H9 (cell line): ENCODE measurements at regions not wholly inside any gene's neighbourhood (a gene's known extent, or its start where the extent isn't known, plus 50 kb on each side); places are given as distances from the start of the nearest gene placed in this dataset.

Experiments used
- DNase-seq: peaks from one replicate; pipeline ENCODE4 v3.0.0-alpha.2; 2017
- H2AFZ ChIP-seq: one replicate; pipeline ENCODE4 v1.6.1; 2013; ENCODE audit warnings: mild to moderate bottlenecking, low read length, control low read depth, moderate library complexity
- H2AK5ac ChIP-seq: 2 replicates; pipeline ENCODE4 v1.6.1; 2013; ENCODE audit warnings: low read length, control low read depth, mixed read lengths; ENCODE audit not compliant: insufficient read length
- H2BK120ac ChIP-seq: one replicate; pipeline ENCODE4 v1.6.1; 2013; ENCODE audit warnings: low read depth, mild to moderate bottlenecking, low read length, control low read depth, inconsistent platforms; ENCODE audit not compliant: poor library complexity, severe bottlenecking
- H2BK12ac ChIP-seq: 2 replicates; pipeline ENCODE4 v1.6.1; 2013; ENCODE audit warnings: low read length, control low read depth, mixed read lengths, low read depth; ENCODE audit not compliant: insufficient read length
- H2BK15ac ChIP-seq: 2 replicates; pipeline ENCODE4 v1.6.1; 2013; ENCODE audit warnings: low read depth, low read length, control low read depth
- H2BK20ac ChIP-seq: one replicate; pipeline ENCODE4 v1.6.1; 2013; ENCODE audit warnings: low read depth, mild to moderate bottlenecking, low read length, control low read depth, inconsistent platforms; ENCODE audit not compliant: poor library complexity, severe bottlenecking
- H2BK5ac ChIP-seq: 2 replicates; pipeline ENCODE4 v1.6.1; 2013; ENCODE audit warnings: low read length, control low read depth, mixed read lengths; ENCODE audit not compliant: insufficient read length
- H3K14ac ChIP-seq: 2 replicates; pipeline ENCODE4 v1.6.1; 2013; ENCODE audit warnings: low read length, control low read depth; ENCODE audit not compliant: insufficient read depth
- H3K18ac ChIP-seq: 2 replicates; pipeline ENCODE4 v1.6.1; 2013; ENCODE audit warnings: low read depth, mild to moderate bottlenecking, mixed read lengths, low read length, control low read depth; ENCODE audit not compliant: insufficient read length
- H3K23ac ChIP-seq: 2 replicates; pipeline ENCODE4 v1.6.1; 2013; ENCODE audit warnings: low read length, control low read depth, mixed read lengths, low read depth; ENCODE audit not compliant: insufficient read length
- H3K23me2 ChIP-seq: 2 replicates; pipeline ENCODE4 v1.6.1; 2013; ENCODE audit warnings: low read depth, mild to moderate bottlenecking, mixed read lengths, low read length, control low read depth; ENCODE audit not compliant: insufficient read length, poor library complexity, severe bottlenecking
- H3K27ac ChIP-seq: 2 replicates; pipeline ENCODE4 v1.5.1; 2013; ENCODE audit warnings: low read length, control low read depth, mixed read lengths, low read depth; ENCODE audit not compliant: insufficient read length
- H3K27me3 ChIP-seq: 2 replicates; pipeline ENCODE4 v1.6.1; 2013; ENCODE audit warnings: low read length, control low read depth, inconsistent platforms; ENCODE audit not compliant: insufficient read depth
- H3K4ac ChIP-seq: 2 replicates; pipeline ENCODE4 v1.6.1; 2013; ENCODE audit warnings: low read depth, mild to moderate bottlenecking, control low read depth, inconsistent platforms, low read length, moderate library complexity
- H3K4me1 ChIP-seq: 2 replicates; pipeline ENCODE4 v1.6.1; 2013; ENCODE audit warnings: low read length, control low read depth, inconsistent platforms; ENCODE audit not compliant: insufficient read depth
- H3K4me2 ChIP-seq: 2 replicates; pipeline ENCODE4 v1.6.1; 2013; ENCODE audit warnings: low read length, control low read depth, mixed read lengths; ENCODE audit not compliant: insufficient read length, insufficient read depth
- H3K56ac ChIP-seq: 2 replicates; pipeline ENCODE4 v1.6.1; 2013; ENCODE audit warnings: low read depth, mild to moderate bottlenecking, mixed read lengths, low read length, control low read depth; ENCODE audit not compliant: insufficient read length
- H3K79me1 ChIP-seq: 2 replicates; pipeline ENCODE4 v1.6.1; 2013; ENCODE audit warnings: low read depth, mild to moderate bottlenecking, moderate library complexity, low read length, control low read depth, inconsistent platforms; ENCODE audit not compliant: insufficient read depth, poor library complexity, severe bottlenecking
- H3K79me2 ChIP-seq: 2 replicates; pipeline ENCODE4 v1.6.1; 2013; ENCODE audit warnings: low read length, control low read depth, inconsistent platforms; ENCODE audit not compliant: insufficient read depth
- H3K9ac ChIP-seq: 2 replicates; pipeline ENCODE4 v1.6.1; 2013; ENCODE audit warnings: low read length, control low read depth, mixed read lengths; ENCODE audit not compliant: insufficient read length; ENCODE audit errors: extremely low read depth
- H3K9me3 ChIP-seq: one replicate; pipeline ENCODE4 v1.6.1; 2013; ENCODE audit warnings: low read depth, low read length, inconsistent platforms; ENCODE audit not compliant: control insufficient read depth
- H3T11ph ChIP-seq: one replicate; pipeline ENCODE4 v1.6.1; 2013; ENCODE audit warnings: mild to moderate bottlenecking, low read length, control low read depth, inconsistent platforms
- H4K20me1 ChIP-seq: one replicate; pipeline ENCODE4 v1.6.1; 2013; ENCODE audit not compliant: control insufficient read depth, insufficient read length, insufficient read depth
- H4K5ac ChIP-seq: 2 replicates; pipeline ENCODE4 v1.6.1; 2013; ENCODE audit warnings: low read depth, mild to moderate bottlenecking, mixed read lengths, low read length, control low read depth; ENCODE audit not compliant: insufficient read length
- H4K8ac ChIP-seq: replicated peaks from 2 replicates; pipeline ENCODE4 v1.6.1; 2013; ENCODE audit warnings: low read length, control low read depth, mixed read lengths, low read depth; ENCODE audit not compliant: insufficient read length
- H4K91ac ChIP-seq: 2 replicates; pipeline ENCODE4 v1.6.1; 2013; ENCODE audit warnings: low read depth, mild to moderate bottlenecking, moderate library complexity, mixed read lengths, low read length, control low read depth; ENCODE audit not compliant: insufficient read length
- H3K27ac Mint-ChIP-seq, 3 experiments: 2 replicates in 2 of 3; 3 replicates in 1 of 3; pipeline ENCODE4 v1.8.0; 2020 to 2021; ENCODE audit warnings: mixed read lengths in 3 of 3, mild to moderate bottlenecking in 1 of 3, moderate library complexity in 1 of 3
- H3K27me3 Mint-ChIP-seq: 2 replicates; pipeline ENCODE4 v1.8.0; 2021; ENCODE audit warnings: low read depth, mild to moderate bottlenecking, moderate library complexity, mixed read lengths
- H3K36me3 Mint-ChIP-seq, 3 experiments: 2 replicates in 2 of 3; 3 replicates in 1 of 3; pipeline ENCODE4 v1.8.0; 2020 to 2021; ENCODE audit warnings: low read depth in 3 of 3, mixed read lengths in 3 of 3; ENCODE audit not compliant: insufficient read depth in 1 of 3
- H3K4me1 Mint-ChIP-seq, 2 experiments: 2 replicates each; pipeline ENCODE4 v1.8.0; 2020; ENCODE audit warnings: mixed read lengths in 2 of 2
- H3K4me3 Mint-ChIP-seq, 2 experiments: 2 replicates in 1 of 2; 3 replicates in 1 of 2; pipeline ENCODE4 v1.8.0; 2020 to 2021; ENCODE audit warnings: mild to moderate bottlenecking in 2 of 2, mixed read lengths in 2 of 2, moderate library complexity in 1 of 2
- H3K9me3 Mint-ChIP-seq, 2 experiments: 2 replicates in 1 of 2; 3 replicates in 1 of 2; pipeline ENCODE4 v1.8.0; 2020; ENCODE audit warnings: mild to moderate bottlenecking in 2 of 2, mixed read lengths in 2 of 2, moderate library complexity in 1 of 2
- CTCF ChIP-seq: fragments of 200-600 bp; sonication (generic); conservative IDR thresholded peaks from 3 replicates; pipeline ENCODE4 v1.8.0; 2021; ENCODE audit warnings: antibody characterized with exemption, mild to moderate bottlenecking
- WGBS: extraction: QIAGEN DNeasy Blood & Tissue Kit; methylation state at CpG from one replicate; pipeline ENCODE4 v1.1.7; 2013; ENCODE audit warnings: missing lambda C conversion rate, low lambda C conversion rate, mixed read lengths; ENCODE audit not compliant: insufficient read length; ENCODE audit errors: extremely low coverage; 5-methylcytosine and 5-hydroxymethylcytosine counted together

DNA sequence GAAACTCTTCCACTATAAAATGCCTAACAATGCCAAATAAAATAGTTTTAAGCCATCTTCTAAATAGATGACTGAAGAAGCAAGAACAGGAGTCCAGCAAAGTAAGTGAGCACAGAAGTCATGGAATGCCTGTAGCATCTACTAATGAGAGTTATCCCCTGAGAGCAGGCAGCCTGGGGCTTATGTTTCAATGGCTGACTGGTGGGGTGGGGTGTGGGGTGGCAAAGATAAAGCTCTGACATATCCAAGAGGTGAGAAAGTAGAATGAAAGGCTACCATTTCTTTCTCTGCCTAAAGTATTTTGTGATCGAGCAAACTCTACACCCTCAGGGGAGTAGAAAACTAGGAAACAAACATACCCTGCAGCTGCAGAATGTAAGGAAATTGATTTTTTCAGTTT lies 348.8 kb downstream of the TFAP2B start:
- no peak overlapping the region for H3K4ac ChIP-seq
- DNase-seq: no peak
- WGBS: no CpG with 5 or more reads among the region's 1 CpG

More for the DNA sequence above, 348.8 kb downstream of the TFAP2B start:
- no peak overlapping the region for H3K4me2 ChIP-seq
- H3K27me3 ChIP-seq: no peaks in the 10 kb centered on the region
- H3K4me1 ChIP-seq: no peaks in the 10 kb centered on the region
- no peaks in the 10 kb centered on the region for H3K23me2 ChIP-seq
- H3K27ac Mint-ChIP-seq: no peak overlapping the region
- no peak overlapping the region for H3K23ac ChIP-seq
- H2BK5ac ChIP-seq: no peak overlapping the region
- H3K27me3 Mint-ChIP-seq: no peaks in the 10 kb centered on the region
- H3K4me1 Mint-ChIP-seq: no peaks in the 10 kb centered on the region
- no peak overlapping the region for H3T11ph ChIP-seq
- H4K20me1 ChIP-seq: no peaks in the 10 kb centered on the region
- no peaks in the 10 kb centered on the region for H3K79me1 ChIP-seq
- no peaks in the 10 kb centered on the region for H3K79me2 ChIP-seq
- H3K27ac ChIP-seq: no peak overlapping the region
- no peaks in the 10 kb centered on the region; a peak in 1 of 7 replicates for H3K36me3 Mint-ChIP-seq
- no peak overlapping the region for H2BK15ac ChIP-seq
- peaks cover 4 to 7% of the 10 kb centered on the region in 2 experiments; a peak in 2 of 5 replicates for H3K9me3 Mint-ChIP-seq
- no peak overlapping the region for H4K5ac ChIP-seq
- no peak for TF ChIP-seq CTCF
- no peak overlapping the region for H2BK12ac ChIP-seq
- H3K4me3 Mint-ChIP-seq: no peak overlapping the region
- H4K91ac ChIP-seq: no peak overlapping the region
- no peak overlapping the region for H4K8ac ChIP-seq
- no peak overlapping the region for H3K14ac ChIP-seq
- H3K56ac ChIP-seq: no peak overlapping the region
- H2AK5ac ChIP-seq: no peak overlapping the region
- H3K9ac ChIP-seq: no peak overlapping the region
- no peak overlapping the region for H2AFZ ChIP-seq
- H2BK120ac ChIP-seq: no peak overlapping the region
- H2BK20ac ChIP-seq: no peak overlapping the region
- no peaks in the 10 kb centered on the region for H3K9me3 ChIP-seq
- H3K18ac ChIP-seq: no peak overlapping the region
